ENCODE measurements at regions not wholly inside any gene's neighbourhood (a gene's known extent, or its start where the extent isn't known, plus 50 kb on each side); places are given as distances from the start of the nearest gene placed in this dataset.
"Not testable (repeated sequence)": the region's sequence is repeated elsewhere in the genome, so short reads cannot be mapped to it uniquely, and the experiment has no call there.

DNA sequence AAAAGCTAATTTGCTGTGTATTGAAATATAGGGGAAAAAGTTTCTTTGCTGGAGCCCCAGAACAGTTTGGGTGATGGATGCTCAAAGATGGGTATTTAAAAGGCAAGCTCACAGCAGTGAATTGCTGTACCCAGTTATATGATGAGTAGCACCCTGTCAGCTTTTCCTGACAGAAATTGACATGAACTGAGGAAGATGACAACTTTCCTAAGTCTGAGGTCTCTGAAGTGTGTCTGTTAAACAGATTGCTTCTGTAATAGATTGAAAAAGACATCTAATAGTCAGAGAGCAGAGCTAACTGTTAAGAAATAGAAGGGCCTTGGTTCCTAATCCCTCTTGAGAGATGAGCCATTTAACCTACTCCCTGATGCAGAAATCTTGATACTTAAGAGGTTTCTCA, 1278.0 kb upstream of the ALCAM start:
- H3K4me1 Mint-ChIP-seq (ENCODE audit: low read depth, unreplicated experiment): no peaks in the 10 kb centered on the region
- H3K27ac Mint-ChIP-seq (ENCODE audit: unreplicated experiment): no peak overlapping the region
- no peak overlapping the region for H3K4me3 Mint-ChIP-seq (ENCODE audit: unreplicated experiment)
- H3K9me3 Mint-ChIP-seq (ENCODE audit: unreplicated experiment): peaks cover 6% of the 10 kb centered on the region
- peaks cover 10% of the 10 kb centered on the region for H3K36me3 Mint-ChIP-seq (ENCODE audit: unreplicated experiment)
- TF ChIP-seq, protein P1, sequence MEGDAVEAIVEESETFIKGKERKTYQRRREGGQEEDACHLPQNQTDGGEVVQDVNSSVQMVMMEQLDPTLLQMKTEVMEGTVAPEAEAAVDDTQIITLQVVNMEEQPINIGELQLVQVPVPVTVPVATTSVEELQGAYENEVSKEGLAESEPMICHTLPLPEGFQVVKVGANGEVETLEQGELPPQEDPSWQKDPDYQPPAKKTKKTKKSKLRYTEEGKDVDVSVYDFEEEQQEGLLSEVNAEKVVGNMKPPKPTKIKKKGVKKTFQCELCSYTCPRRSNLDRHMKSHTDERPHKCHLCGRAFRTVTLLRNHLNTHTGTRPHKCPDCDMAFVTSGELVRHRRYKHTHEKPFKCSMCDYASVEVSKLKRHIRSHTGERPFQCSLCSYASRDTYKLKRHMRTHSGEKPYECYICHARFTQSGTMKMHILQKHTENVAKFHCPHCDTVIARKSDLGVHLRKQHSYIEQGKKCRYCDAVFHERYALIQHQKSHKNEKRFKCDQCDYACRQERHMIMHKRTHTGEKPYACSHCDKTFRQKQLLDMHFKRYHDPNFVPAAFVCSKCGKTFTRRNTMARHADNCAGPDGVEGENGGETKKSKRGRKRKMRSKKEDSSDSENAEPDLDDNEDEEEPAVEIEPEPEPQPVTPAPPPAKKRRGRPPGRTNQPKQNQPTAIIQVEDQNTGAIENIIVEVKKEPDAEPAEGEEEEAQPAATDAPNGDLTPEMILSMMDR (IDR thresholded peaks at IDR 0.05; ENCODE audit: partially characterized antibody, unreplicated experiment): no peak
- no peak for DNase-seq
- no peaks in the 10 kb centered on the region for H3K27me3 Mint-ChIP-seq (ENCODE audit: unreplicated experiment)

DNA sequence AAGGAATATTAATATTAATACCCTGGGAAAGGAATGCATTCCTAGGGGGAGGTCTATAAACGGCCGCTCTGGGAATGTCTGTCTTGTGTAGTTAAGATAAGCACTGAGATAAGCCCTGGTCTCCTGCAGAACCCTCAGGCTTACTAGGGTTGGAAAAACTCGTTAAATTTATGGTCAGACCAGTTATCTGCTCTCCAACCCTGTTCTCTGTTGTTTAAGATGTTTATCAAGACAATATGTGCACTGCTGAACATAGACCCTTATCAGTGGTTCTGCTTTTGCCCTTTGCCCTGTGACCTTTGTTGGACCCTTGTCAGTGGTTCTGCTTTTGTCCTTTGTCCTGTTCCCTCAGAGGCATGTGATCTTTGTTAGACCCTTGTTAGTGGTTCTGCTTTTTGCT, 1276.7 kb upstream of the ALCAM start:
- H3K27me3 Mint-ChIP-seq (ENCODE audit: unreplicated experiment); H3K9me3 Mint-ChIP-seq (ENCODE audit: unreplicated experiment); DNase-seq; H3K27ac Mint-ChIP-seq (ENCODE audit: unreplicated experiment); H3K4me1 Mint-ChIP-seq (ENCODE audit: low read depth, unreplicated experiment); H3K4me3 Mint-ChIP-seq (ENCODE audit: unreplicated experiment): not testable (repeated sequence)
- peaks cover 10% of the 10 kb centered on the region for H3K36me3 Mint-ChIP-seq (ENCODE audit: unreplicated experiment)

DNA sequence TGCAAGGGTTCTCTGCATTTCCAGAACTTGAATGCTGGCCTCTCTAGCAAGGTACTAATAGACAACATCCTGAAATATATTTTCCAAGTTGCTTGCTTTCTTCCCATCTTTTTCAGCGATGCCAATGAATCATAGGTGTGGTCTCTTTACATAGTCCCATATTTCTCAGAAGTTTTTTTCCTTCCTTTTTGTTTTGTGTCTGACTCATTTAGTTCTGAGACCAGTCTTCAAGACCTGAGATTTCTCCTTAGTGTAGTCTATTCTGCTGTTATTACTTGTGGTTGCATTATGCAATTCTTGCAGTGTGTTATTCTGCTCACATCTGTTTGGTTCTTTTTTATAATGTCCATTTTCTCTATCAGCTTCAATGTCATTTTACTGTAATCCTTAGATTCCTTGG, 1265.0 kb upstream of the ALCAM start:
- no peaks in the 10 kb centered on the region for H3K9me3 Mint-ChIP-seq (ENCODE audit: unreplicated experiment)
- peaks cover 9% of the 10 kb centered on the region for H3K4me1 Mint-ChIP-seq (ENCODE audit: low read depth, unreplicated experiment)
- H3K27me3 Mint-ChIP-seq (ENCODE audit: unreplicated experiment): peaks cover 2% of the 10 kb centered on the region
- H3K36me3 Mint-ChIP-seq (ENCODE audit: unreplicated experiment): no peaks in the 10 kb centered on the region
- TF ChIP-seq, protein P1 (IDR thresholded peaks at IDR 0.05; ENCODE audit: partially characterized antibody, unreplicated experiment): no peak
- no peak overlapping the region for H3K4me3 Mint-ChIP-seq (ENCODE audit: unreplicated experiment)
- no peak for DNase-seq
- H3K27ac Mint-ChIP-seq (ENCODE audit: unreplicated experiment): no peak overlapping the region

DNA sequence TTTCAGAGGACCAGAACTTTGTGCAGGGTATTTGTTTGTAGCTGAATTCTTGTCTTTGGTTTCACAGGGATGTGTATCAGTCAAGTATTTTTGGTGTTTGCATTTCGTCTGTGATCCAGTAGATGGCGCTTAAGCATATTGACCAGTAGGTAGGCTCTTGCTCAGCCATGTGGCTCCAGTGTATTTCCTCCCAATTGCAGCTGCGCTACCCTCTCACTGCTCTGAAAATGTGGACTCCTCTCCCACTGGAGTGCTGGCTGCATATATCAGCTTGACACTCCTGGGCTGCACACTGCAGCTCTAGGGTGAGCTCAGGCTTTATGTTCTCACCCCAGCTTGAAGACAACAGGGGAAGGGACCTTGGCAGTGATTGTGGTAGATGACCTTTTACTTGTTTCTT, 1264.3 kb upstream of the ALCAM start:
- peaks cover 2% of the 10 kb centered on the region for H3K27me3 Mint-ChIP-seq (ENCODE audit: unreplicated experiment)
- TF ChIP-seq, protein P1 (IDR thresholded peaks at IDR 0.05; ENCODE audit: partially characterized antibody, unreplicated experiment): peak; percentile 65
- H3K4me3 Mint-ChIP-seq (ENCODE audit: unreplicated experiment): no peak overlapping the region
- no peak overlapping the region for H3K27ac Mint-ChIP-seq (ENCODE audit: unreplicated experiment)
- peaks cover 9% of the 10 kb centered on the region for H3K4me1 Mint-ChIP-seq (ENCODE audit: low read depth, unreplicated experiment)
- no peak for DNase-seq
- no peaks in the 10 kb centered on the region for H3K9me3 Mint-ChIP-seq (ENCODE audit: unreplicated experiment)
- H3K36me3 Mint-ChIP-seq (ENCODE audit: unreplicated experiment): no peaks in the 10 kb centered on the region

DNA sequence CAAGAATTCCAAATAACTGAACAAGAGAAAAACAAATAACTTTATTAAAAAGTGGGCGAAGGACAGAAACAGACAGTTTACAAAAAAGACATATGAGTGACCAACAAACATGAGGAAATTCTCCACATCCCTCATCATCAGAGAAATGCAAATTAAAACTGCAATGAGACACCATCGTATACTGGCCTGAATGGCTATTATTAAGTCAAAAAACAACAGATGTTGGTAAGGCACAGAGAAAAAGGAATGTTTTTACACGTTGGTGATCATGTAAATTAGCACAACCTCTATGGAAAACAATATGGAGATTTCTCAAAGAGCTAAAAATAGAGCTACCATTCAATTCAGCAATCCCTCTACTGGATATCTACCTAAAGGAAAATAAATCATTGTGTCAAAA, 1260.4 kb upstream of the ALCAM start:
- H3K36me3 Mint-ChIP-seq (ENCODE audit: unreplicated experiment): no peaks in the 10 kb centered on the region
- H3K27me3 Mint-ChIP-seq (ENCODE audit: unreplicated experiment): peaks cover 2% of the 10 kb centered on the region
- peaks cover 9% of the 10 kb centered on the region for H3K4me1 Mint-ChIP-seq (ENCODE audit: low read depth, unreplicated experiment)
- H3K4me3 Mint-ChIP-seq (ENCODE audit: unreplicated experiment): no peak overlapping the region
- no peak for DNase-seq
- TF ChIP-seq, protein P1 (IDR thresholded peaks at IDR 0.05; ENCODE audit: partially characterized antibody, unreplicated experiment): no peak
- no peaks in the 10 kb centered on the region for H3K9me3 Mint-ChIP-seq (ENCODE audit: unreplicated experiment)
- no peak overlapping the region for H3K27ac Mint-ChIP-seq (ENCODE audit: unreplicated experiment)

DNA sequence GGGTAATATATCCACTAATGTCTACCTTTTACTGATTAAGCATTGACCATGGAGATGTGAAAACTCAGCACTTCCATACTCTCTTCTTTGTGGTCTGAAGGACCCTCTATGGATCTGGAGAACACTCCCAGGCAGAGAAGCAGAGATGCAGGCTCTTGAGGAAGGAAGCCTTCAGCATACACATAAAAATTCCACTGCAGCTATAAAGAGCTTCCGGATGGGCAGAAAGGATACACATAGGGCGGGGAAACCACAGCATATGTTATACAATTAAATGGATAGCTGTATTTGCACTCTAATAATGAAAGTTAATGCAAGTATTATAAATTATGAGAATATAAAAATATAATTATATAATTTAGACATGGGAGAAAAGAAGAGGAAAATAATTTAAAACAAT, 1258.2 kb upstream of the ALCAM start:
- no peaks in the 10 kb centered on the region for H3K9me3 Mint-ChIP-seq (ENCODE audit: unreplicated experiment)

More for the DNA sequence above, 1258.2 kb upstream of the ALCAM start:
- Mint-ChIP-seq H3K4me3 (ENCODE audit: unreplicated experiment) (no peak overlapping the region), H3K36me3 (ENCODE audit: unreplicated experiment) (no peaks in the 10 kb centered on the region), H3K27ac (ENCODE audit: unreplicated experiment) (no peak overlapping the region), H3K4me1 (ENCODE audit: low read depth, unreplicated experiment) (peaks cover 5% of the 10 kb centered on the region), H3K27me3 (ENCODE audit: unreplicated experiment) (no peaks in the 10 kb centered on the region)
- no peak for DNase-seq
- TF ChIP-seq, protein P1 (IDR thresholded peaks at IDR 0.05; ENCODE audit: partially characterized antibody, unreplicated experiment): no peak
